T-cell (primary cell): ENCODE measurements at regions not wholly inside any gene's neighbourhood (a gene's known extent, or its start where the extent isn't known, plus 50 kb on each side); places are given as distances from the start of the nearest gene placed in this dataset.

Experiments
- ATAC-seq, 4 experiments: fragments of 200-7000 bp in 3 of 4; fragments of 150-1000 bp in 1 of 4; cut with Tn5 transposase; replicated peaks in 1 of 4; 1 replicate in 3 of 4; 2 replicates in 1 of 4; pipeline ENCODE4 v1.10.0; 2021; ENCODE audit warnings: moderate library complexity in 3 of 4, mild to moderate bottlenecking in 2 of 4, moderate number of reproducible peaks in 1 of 4
- CTCF ChIA-PET, 2 donors: fragments of 300-600 bp; sonication (Branson Sonifier 250); formaldehyde crosslinking; loops; one replicate each; lab custom pipeline; 2022; ENCODE audit warnings: antibody characterized with exemption in 2 of 2; lab: Charles Lee
- POLR2A ChIA-PET, 2 donors: fragments of 300-600 bp; sonication (Branson Sonifier 250); formaldehyde crosslinking; loops; one replicate each; lab custom pipeline; 2022; ENCODE audit warnings: antibody characterized with exemption in 2 of 2; lab: Charles Lee
- DNase-seq, 35 experiments: peaks; one replicate each; pipeline versions ENCODE4 v3.0.0 to v3.0.0-alpha.2; 2013 to 2023
- H3K27ac ChIP-seq: one replicate; pipeline ENCODE4 v1.5.1; 2013; ENCODE audit warnings: low read length
- H3K27me3 ChIP-seq, 2 experiments: replicated peaks in 1 of 2; 1 replicate in 1 of 2; 2 replicates in 1 of 2; pipeline versions ENCODE4 v1.6.1 to v1.7.0; 2013; ENCODE audit warnings: low read length in 1 of 2, mixed read lengths in 1 of 2; ENCODE audit not compliant: control insufficient read depth in 2 of 2, insufficient read depth in 2 of 2; ENCODE audit errors: extremely low read depth in 1 of 2
- H3K36me3 ChIP-seq, 2 donors: 1 replicate in 1 of 2; 2 replicates in 1 of 2; pipeline versions ENCODE4 v1.6.1 to v1.7.0; 2013; ENCODE audit warnings: low read length in 1 of 2; ENCODE audit not compliant: control insufficient read depth in 2 of 2, insufficient read depth in 1 of 2; ENCODE audit errors: extremely low read depth in 1 of 2
- H3K4me1 ChIP-seq, 2 experiments: 1 replicate in 1 of 2; 2 replicates in 1 of 2; pipeline versions ENCODE4 v1.6.1 to v1.7.0; 2013; ENCODE audit warnings: low read length in 2 of 2, mixed read lengths in 1 of 2; ENCODE audit not compliant: insufficient read depth in 2 of 2, control insufficient read depth in 1 of 2; ENCODE audit errors: extremely low read depth in 1 of 2
- H3K4me3 ChIP-seq, 2 donors: 1 replicate in 1 of 2; 2 replicates in 1 of 2; pipeline versions ENCODE4 v1.5.1 to v1.7.0; 2013; ENCODE audit warnings: mild to moderate bottlenecking in 2 of 2, low read length in 1 of 2, moderate library complexity in 1 of 2; ENCODE audit not compliant: control insufficient read depth in 1 of 2; ENCODE audit errors: extremely low read depth in 1 of 2
- H3K9me3 ChIP-seq: 2 replicates; pipeline ENCODE4 v1.7.0; 2013
- H3K27ac Mint-ChIP-seq, 2 donors: one replicate each; pipeline ENCODE4 v1.8.0; 2020 to 2021; ENCODE audit warnings: mild to moderate bottlenecking in 2 of 2, mixed read lengths in 2 of 2
- H3K27me3 Mint-ChIP-seq, 2 donors: one replicate each; pipeline ENCODE4 v1.8.0; 2021 to 2022; ENCODE audit warnings: mixed read lengths in 2 of 2
- H3K36me3 Mint-ChIP-seq: one replicate; pipeline ENCODE4 v1.8.0; 2021; ENCODE audit warnings: mixed read lengths
- H3K4me1 Mint-ChIP-seq, 3 donors: one replicate each; pipeline ENCODE4 v1.8.0; 2020 to 2022; ENCODE audit warnings: mixed read lengths in 3 of 3, mild to moderate bottlenecking in 1 of 3
- H3K4me3 Mint-ChIP-seq, 3 donors: one replicate each; pipeline ENCODE4 v1.8.0; 2020 to 2022; ENCODE audit warnings: mild to moderate bottlenecking in 3 of 3, mixed read lengths in 3 of 3, moderate library complexity in 3 of 3
- H3K9me3 Mint-ChIP-seq, 3 donors: one replicate each; pipeline ENCODE4 v1.8.0; 2020 to 2022; ENCODE audit warnings: mixed read lengths in 3 of 3
- WGBS: methylation state at CpG from one replicate; pipeline ENCODE4 v1.1.5; 2013; ENCODE audit warnings: missing lambda C conversion rate; ENCODE audit not compliant: insufficient coverage; 5-methylcytosine and 5-hydroxymethylcytosine counted together

DNA sequence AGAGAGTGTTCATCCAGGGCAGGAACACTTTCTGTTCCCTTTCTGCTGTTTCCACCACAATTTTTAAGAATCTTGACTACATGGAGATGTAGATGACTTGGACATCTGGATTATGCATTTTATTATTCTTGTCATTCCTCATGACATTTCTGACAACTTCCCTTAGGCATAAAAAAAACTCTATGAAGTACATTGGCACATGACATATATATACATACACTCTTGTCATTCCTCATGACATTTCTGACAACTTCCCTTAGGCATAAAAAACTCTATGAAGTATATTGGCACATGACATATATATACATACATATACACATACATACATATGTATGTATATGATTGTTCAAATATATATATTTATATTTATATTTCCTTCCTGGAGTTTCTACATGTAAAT lies 531.5 kb downstream of the COL12A1 start:
- Histone ChIP-seq H3K27ac (no peak overlapping the region), H3K4me1 (no peaks in the 10 kb centered on the region), H3K9me3 (no peaks in the 10 kb centered on the region), H3K27me3 (no peaks in the 10 kb centered on the region), H3K36me3 (no peaks in the 10 kb centered on the region), H3K4me3 (no peak overlapping the region)
- no peak overlapping the region for H3K27ac Mint-ChIP-seq
- no peaks in the 10 kb centered on the region for H3K4me1 Mint-ChIP-seq
- no peak overlapping the region for H3K4me3 Mint-ChIP-seq
- no peaks in the 10 kb centered on the region for H3K27me3 Mint-ChIP-seq
- ChIA-PET CTCF (no interaction called here), POLR2A (no interaction called here)
- H3K9me3 Mint-ChIP-seq: peaks cover 0 to 4% (median 3%) of the 10 kb centered on the region in 3 donors
- ATAC-seq: no peak
- no peaks in the 10 kb centered on the region for H3K36me3 Mint-ChIP-seq
- DNase-seq: no peak

DNA sequence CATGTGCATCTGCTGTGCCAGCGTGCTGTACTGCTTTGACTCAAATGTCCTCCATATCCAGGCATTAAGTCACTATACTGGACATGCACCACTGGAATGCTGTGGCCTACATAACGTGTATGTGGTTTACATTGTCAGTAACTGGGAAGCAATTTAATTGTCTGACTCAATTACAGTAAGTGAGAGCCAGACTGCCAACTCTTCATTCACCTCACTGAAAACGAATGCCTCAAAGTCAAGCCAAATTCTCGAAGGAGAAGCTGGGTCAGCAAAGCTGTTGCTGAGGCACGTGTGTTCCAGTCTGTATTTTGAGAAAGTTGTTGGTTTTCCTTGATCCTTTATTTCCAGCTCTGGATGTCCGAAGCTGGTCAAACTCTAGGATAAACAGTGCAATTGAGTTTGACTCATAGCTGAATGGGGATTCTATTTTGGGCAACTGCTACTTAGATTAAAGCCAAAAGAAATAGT lies 534.3 kb downstream of the COL12A1 start:
- no peak overlapping the region for H3K4me3 ChIP-seq

GRCh38 chr6:74658391-74658790 lies 547.5 kb downstream of the COL12A1 start:
- Mint-ChIP-seq H3K27ac (no peak overlapping the region), H3K4me3 (no peak overlapping the region), H3K9me3 (peaks cover 3 to 4% (median 4%) of the 10 kb centered on the region in 3 donors), H3K4me1 (no peaks in the 10 kb centered on the region), H3K36me3 (no peaks in the 10 kb centered on the region), H3K27me3 (no peaks in the 10 kb centered on the region)
- Histone ChIP-seq H3K9me3 (no peaks in the 10 kb centered on the region), H3K27ac (no peak overlapping the region), H3K27me3 (no peaks in the 10 kb centered on the region), H3K4me3 (no peak overlapping the region), H3K4me1 (no peaks in the 10 kb centered on the region), H3K36me3 (no peaks in the 10 kb centered on the region)
- ChIA-PET CTCF (no interaction called here), POLR2A (no interaction called here)
- DNase-seq: no peak
- ATAC-seq: no peak

More for the DNA sequence above, 534.3 kb downstream of the COL12A1 start:
- no peak overlapping the region for H3K27ac Mint-ChIP-seq
- ATAC-seq (no peak), DNase-seq (no peak)
- H3K27me3 Mint-ChIP-seq: no peaks in the 10 kb centered on the region
- WGBS: 63% methylated on average over 2 of the region's 6 CpGs
- no peak overlapping the region for H3K27ac ChIP-seq
- CTCF ChIA-PET: no interaction called here
- no peaks in the 10 kb centered on the region for H3K36me3 ChIP-seq
- H3K9me3 ChIP-seq: no peaks in the 10 kb centered on the region
- H3K27me3 ChIP-seq: no peaks in the 10 kb centered on the region
- POLR2A ChIA-PET: no interaction called here
- H3K4me1 Mint-ChIP-seq: no peaks in the 10 kb centered on the region
- H3K4me3 Mint-ChIP-seq: no peak overlapping the region
- no peaks in the 10 kb centered on the region for H3K4me1 ChIP-seq
- no peaks in the 10 kb centered on the region for H3K36me3 Mint-ChIP-seq
- peaks cover 9 to 14% (median 9%) of the 10 kb centered on the region in 3 donors for H3K9me3 Mint-ChIP-seq

DNA sequence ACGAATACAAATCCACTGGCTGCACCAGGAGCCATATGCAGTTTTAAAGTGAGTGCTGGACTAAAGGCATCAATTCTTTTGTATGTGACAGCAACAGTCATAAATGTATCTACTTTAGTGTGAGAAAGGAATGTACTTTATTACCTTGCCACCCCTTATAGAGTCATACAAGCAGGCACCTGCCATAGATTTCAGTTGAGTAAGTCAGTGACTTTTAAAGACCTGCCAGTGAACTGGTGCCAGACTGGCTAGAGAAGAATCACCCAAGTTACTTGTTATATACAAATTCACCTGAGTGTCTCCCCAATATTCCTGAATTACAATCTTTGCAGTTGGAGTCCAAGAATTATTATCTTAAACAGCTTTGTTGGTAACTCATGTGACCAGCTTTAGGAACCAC lies 547.9 kb downstream of the COL12A1 start:
- no CpG with 5 or more reads among the region's 1 CpG for whole genome bisulfite sequencing
- H3K27ac ChIP-seq: no peak overlapping the region
- Mint-ChIP-seq H3K9me3 (peaks cover 3 to 4% (median 4%) of the 10 kb centered on the region in 3 donors), H3K36me3 (no peaks in the 10 kb centered on the region), H3K27ac (no peak overlapping the region), H3K27me3 (no peaks in the 10 kb centered on the region), H3K4me3 (no peak overlapping the region), H3K4me1 (no peaks in the 10 kb centered on the region)
- no peaks in the 10 kb centered on the region for H3K36me3 ChIP-seq
- H3K4me3 ChIP-seq: no peak overlapping the region
- H3K4me1 ChIP-seq: no peaks in the 10 kb centered on the region
- ATAC-seq (no peak), DNase-seq (no peak)
- H3K27me3 ChIP-seq: no peaks in the 10 kb centered on the region
- POLR2A ChIA-PET: no interaction called here
- no peaks in the 10 kb centered on the region for H3K9me3 ChIP-seq
- CTCF ChIA-PET: no interaction called here

DNA sequence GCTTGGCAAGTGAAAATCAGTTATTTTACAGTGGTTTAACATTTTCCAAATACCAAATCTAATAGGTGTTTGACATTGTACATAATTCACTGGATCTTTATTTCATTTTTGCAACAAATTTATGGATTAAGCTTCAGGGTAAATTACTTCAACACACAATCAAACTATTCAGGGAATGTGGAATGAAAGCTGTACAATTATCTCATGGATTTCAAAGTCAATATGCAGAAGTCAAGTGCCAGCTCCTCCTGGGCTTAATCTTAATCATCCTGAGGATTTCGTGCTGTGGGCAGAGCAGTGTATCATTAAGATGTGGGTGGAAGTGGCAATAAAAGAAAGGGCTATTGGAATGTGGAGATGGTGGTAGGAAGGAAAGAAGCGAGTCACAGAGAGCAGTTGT lies 548.8 kb downstream of the COL12A1 start:
- DNase-seq: no peak
- WGBS: no CpG with 5 or more reads among the region's 2 CpGs

DNA sequence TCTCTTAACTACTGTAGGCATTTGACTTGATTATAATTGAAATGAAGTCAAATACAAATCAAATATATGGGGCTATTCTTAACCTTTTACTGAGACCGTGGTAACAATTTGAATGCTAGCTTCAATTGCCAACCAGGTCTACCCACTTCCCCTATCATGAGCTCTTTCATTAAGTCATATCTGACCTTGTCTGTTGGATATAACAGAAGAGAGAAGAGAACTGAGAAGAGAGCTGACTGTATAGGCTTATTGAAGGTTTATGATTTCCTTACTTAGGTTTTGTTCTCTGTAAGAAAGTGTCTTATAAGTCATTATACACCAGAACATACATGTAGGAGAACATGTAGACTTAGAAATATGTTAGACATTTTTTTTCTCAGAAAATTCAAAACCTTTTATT lies 549.4 kb downstream of the COL12A1 start:
- no peak for DNase-seq
- Mint-ChIP-seq H3K9me3 (peaks cover 0 to 4% (median 4%) of the 10 kb centered on the region in 3 donors), H3K4me3 (no peak overlapping the region), H3K36me3 (no peaks in the 10 kb centered on the region), H3K4me1 (no peaks in the 10 kb centered on the region), H3K27me3 (no peaks in the 10 kb centered on the region), H3K27ac (no peak overlapping the region)
- Histone ChIP-seq H3K27ac (no peak overlapping the region), H3K9me3 (no peaks in the 10 kb centered on the region), H3K4me3 (no peak overlapping the region), H3K27me3 (no peaks in the 10 kb centered on the region), H3K4me1 (no peaks in the 10 kb centered on the region), H3K36me3 (no peaks in the 10 kb centered on the region)
- ChIA-PET POLR2A (no interaction called here), CTCF (interaction anchor here in 1 of 2 donors (0.7 kb wide), 1 partner anchor 567 kb away, joined by 3 read pairs; no protein-coding TSS in a partner anchor)
- no peak for ATAC-seq
- no CpG with 5 or more reads among the region's 1 CpG for WGBS

More for the DNA sequence above, 548.8 kb downstream of the COL12A1 start:
- H3K4me3 ChIP-seq: no peak overlapping the region
- POLR2A ChIA-PET: no interaction called here
- CTCF ChIA-PET: interaction anchor here in 1 of 2 donors (0.7 kb wide), 1 partner anchor 567 kb away, joined by 3 read pairs; no protein-coding TSS in a partner anchor
- Mint-ChIP-seq H3K27me3 (no peaks in the 10 kb centered on the region), H3K27ac (no peak overlapping the region), H3K36me3 (no peaks in the 10 kb centered on the region), H3K4me3 (no peak overlapping the region), H3K9me3 (peaks cover 0 to 4% (median 4%) of the 10 kb centered on the region in 3 donors), H3K4me1 (no peaks in the 10 kb centered on the region)
- ATAC-seq: no peak
- no peaks in the 10 kb centered on the region for H3K4me1 ChIP-seq
- H3K36me3 ChIP-seq: no peaks in the 10 kb centered on the region
- no peak overlapping the region for H3K27ac ChIP-seq
- no peaks in the 10 kb centered on the region for H3K9me3 ChIP-seq
- no peaks in the 10 kb centered on the region for H3K27me3 ChIP-seq

- no peak overlapping the region for H3K4me3 Mint-ChIP-seq
- no peak for DNase-seq
- ChIA-PET POLR2A (no interaction called here), CTCF (no interaction called here)
- H3K27me3 Mint-ChIP-seq: no peaks in the 10 kb centered on the region
- Histone ChIP-seq H3K36me3 (no peaks in the 10 kb centered on the region), H3K9me3 (no peaks in the 10 kb centered on the region), H3K27ac (no peak overlapping the region), H3K27me3 (no peaks in the 10 kb centered on the region), H3K4me1 (no peaks in the 10 kb centered on the region), H3K4me3 (no peak overlapping the region)
- no peak overlapping the region for H3K27ac Mint-ChIP-seq
- peaks cover 3 to 6% (median 5%) of the 10 kb centered on the region in 3 donors for H3K9me3 Mint-ChIP-seq
- ATAC-seq: no peak
- H3K4me1 Mint-ChIP-seq: no peaks in the 10 kb centered on the region
- no peaks in the 10 kb centered on the region for H3K36me3 Mint-ChIP-seq
These were observed 551.6 kb downstream of the COL12A1 start for GRCh38 chr6:74654296-74654695.
